Liver (tissue), 8 donors: ENCODE measurements at regions not wholly inside any gene's neighbourhood (a gene's known extent, or its start where the extent isn't known, plus 50 kb on each side); places are given as distances from the start of the nearest gene placed in this dataset.

Experiments
- DNase-seq: peaks from one replicate; pipeline ENCODE4 v3.0.0-alpha.2; 2017; ENCODE audit warnings: low spot score
- H3K27ac ChIP-seq, 2 donors: one replicate each; pipeline ENCODE4 v1.7.0; 2013; ENCODE audit warnings: inconsistent platforms in 2 of 2, low read length in 2 of 2, control low read depth in 1 of 2, low read depth in 1 of 2, mild to moderate bottlenecking in 1 of 2
- H3K27me3 ChIP-seq, 4 donors: one replicate each; pipeline versions ENCODE4 v1.6.1 to v1.7.0; 2013; ENCODE audit warnings: low read length in 3 of 4, inconsistent platforms in 1 of 4, mild to moderate bottlenecking in 1 of 4, moderate library complexity in 1 of 4; ENCODE audit not compliant: control insufficient read depth in 4 of 4, insufficient read depth in 4 of 4
- H3K36me3 ChIP-seq, 4 donors: one replicate each; pipeline versions ENCODE4 v1.6.1 to v1.7.0; 2013; ENCODE audit warnings: low read length in 3 of 4, mild to moderate bottlenecking in 3 of 4, low read depth in 1 of 4, moderate library complexity in 1 of 4; ENCODE audit not compliant: control insufficient read depth in 4 of 4, insufficient read depth in 3 of 4
- H3K4me1 ChIP-seq, 4 donors: one replicate each; pipeline versions ENCODE4 v1.6.1 to v1.7.0; 2013; ENCODE audit warnings: low read length in 3 of 4, mild to moderate bottlenecking in 3 of 4, moderate library complexity in 1 of 4; ENCODE audit not compliant: control insufficient read depth in 4 of 4, insufficient read depth in 4 of 4
- H3K4me3 ChIP-seq, 3 donors: one replicate each; pipeline versions ENCODE4 v1.6.1 to v1.7.0; 2013; ENCODE audit warnings: low read length in 3 of 3, control low read depth in 1 of 3, low read depth in 1 of 3, mild to moderate bottlenecking in 1 of 3
- H3K9ac ChIP-seq, 2 donors: one replicate each; pipeline ENCODE4 v1.7.0; 2013; ENCODE audit warnings: low read length in 2 of 2, mild to moderate bottlenecking in 2 of 2, moderate library complexity in 2 of 2, control low read depth in 1 of 2, low read depth in 1 of 2
- H3K9me3 ChIP-seq, 4 donors: one replicate each; pipeline versions ENCODE4 v1.6.1 to v1.7.0; 2013; ENCODE audit warnings: low read length in 3 of 4; ENCODE audit not compliant: control insufficient read depth in 4 of 4
- ATF3 ChIP-seq: IDR thresholded peaks from 2 replicates; pipeline ENCODE4 v1.6.1; 2016; ENCODE audit warnings: antibody characterized with exemption
- CTCF ChIP-seq: fragments of 150-350 bp; IDR thresholded peaks from 2 replicates; pipeline ENCODE4 v1.5.1; 2017; ENCODE audit warnings: improper control_type of control experiment, low read depth, low read length; ENCODE audit not compliant: missing input control
- EGR1 ChIP-seq, 2 donors: IDR thresholded peaks; 2 replicates each; pipeline ENCODE4 v1.6.1; 2016 to 2018; ENCODE audit warnings: antibody characterized with exemption in 2 of 2, low read depth in 2 of 2
- FOXA1 ChIP-seq: IDR thresholded peaks from 2 replicates; pipeline ENCODE4 v1.6.1; 2016; ENCODE audit warnings: antibody characterized with exemption
- FOXA2 ChIP-seq: IDR thresholded peaks from 2 replicates; pipeline ENCODE4 v1.6.1; 2016; ENCODE audit warnings: antibody characterized with exemption
- GABPA ChIP-seq, 2 donors: IDR thresholded peaks in 1 of 2; conservative IDR thresholded peaks in 1 of 2; 2 replicates each; pipeline ENCODE4 v1.6.1; 2016; ENCODE audit warnings: antibody characterized with exemption in 2 of 2, mild to moderate bottlenecking in 1 of 2, moderate library complexity in 1 of 2
- HNF4A ChIP-seq, 2 donors: conservative IDR thresholded peaks; 2 replicates each; pipeline ENCODE4 v1.6.1; 2016; ENCODE audit warnings: antibody characterized with exemption in 2 of 2, mild to moderate bottlenecking in 2 of 2
- HNF4G ChIP-seq: IDR thresholded peaks from 2 replicates; pipeline ENCODE4 v1.6.1; 2016; ENCODE audit warnings: antibody characterized with exemption
- JUND ChIP-seq, 2 donors: IDR thresholded peaks; 2 replicates each; pipeline ENCODE4 v1.6.1; 2016; ENCODE audit warnings: antibody characterized with exemption in 2 of 2
- MAX ChIP-seq: IDR thresholded peaks from 2 replicates; pipeline ENCODE4 v1.6.1; 2016; ENCODE audit warnings: antibody characterized with exemption
- NR2F2 ChIP-seq: IDR thresholded peaks from 2 replicates; pipeline ENCODE4 v1.6.1; 2016; ENCODE audit warnings: antibody characterized with exemption
- RAD21 ChIP-seq, 2 donors: IDR thresholded peaks; 2 replicates each; pipeline ENCODE4 v1.6.1; 2016; ENCODE audit warnings: antibody characterized with exemption in 2 of 2, mild to moderate bottlenecking in 2 of 2
- REST ChIP-seq: IDR thresholded peaks from 2 replicates; pipeline ENCODE4 v1.6.1; 2016; ENCODE audit warnings: antibody characterized with exemption, mild to moderate bottlenecking
- RXRA ChIP-seq, 2 donors: IDR thresholded peaks; 2 replicates each; pipeline ENCODE4 v1.6.1; 2017 to 2018; ENCODE audit warnings: antibody characterized with exemption in 2 of 2, mild to moderate bottlenecking in 1 of 2
- SP1 ChIP-seq: IDR thresholded peaks from 2 replicates; pipeline ENCODE4 v1.6.1; 2018; ENCODE audit warnings: antibody characterized with exemption, mild to moderate bottlenecking
- TAF1 ChIP-seq: conservative IDR thresholded peaks from 2 replicates; pipeline ENCODE4 v1.6.1; 2016; ENCODE audit warnings: antibody characterized with exemption, mild to moderate bottlenecking
- YY1 ChIP-seq: IDR thresholded peaks from 2 replicates; pipeline ENCODE4 v1.6.1; 2016; ENCODE audit warnings: antibody characterized with exemption, mild to moderate bottlenecking
- ZBTB33 ChIP-seq: IDR thresholded peaks from 2 replicates; pipeline ENCODE4 v1.6.1; 2016; ENCODE audit warnings: antibody characterized with exemption
- WGBS: extraction: QIAGEN DNeasy Blood & Tissue Kit; methylation state at CpG from one replicate; pipeline ENCODE4 v1.1.7; 2013; 5-methylcytosine and 5-hydroxymethylcytosine counted together
- donor health status: healthy.
- donor health status: healthy.
- donor health status: healthy.
- donor health status: healthy.
- donor health status: healthy.

GRCh38 chr1:173341971-173342370, 134.8 kb upstream of the TNFSF4 start:
- no peaks in the 10 kb centered on the region for H3K36me3 ChIP-seq

GRCh38 chr1:173342736-173343135, 134.4 kb upstream of the PRDX6 start:
- no peak overlapping the region for H3K27ac ChIP-seq
- WGBS, result 83% methylated on average over 2 of the region's 2 CpGs
- H3K4me1 ChIP-seq, result peaks cover 0 to 2% (median 0%) of the 10 kb centered on the region in 4 donors
- H3K4me3 ChIP-seq, result no peak overlapping the region
- H3K27me3 ChIP-seq, result no peaks in the 10 kb centered on the region
- no peaks in the 10 kb centered on the region for H3K9me3 ChIP-seq
- H3K36me3 ChIP-seq, result no peaks in the 10 kb centered on the region
- TF ChIP-seq RAD21 (IDR thresholded peaks at IDR 0.05) (no peak), FOXA2 (no peak), MAX (no peak), JUND (IDR thresholded peaks at IDR 0.05) (no peak), EGR1 (IDR thresholded peaks at IDR 0.05; ENCODE audit: low read depth in 2 of 2) (no peak), FOXA1 (no peak), CTCF (no peak), ZBTB33 (no peak), HNF4A (conservative IDR thresholded peaks at IDR 0.05) (no peak), YY1 (no peak), SP1 (no peak), GABPA (IDR thresholded peaks at IDR 0.05 in 1 of 2, conservative IDR thresholded peaks at IDR 0.05 in 1 of 2) (no peak), NR2F2 (no peak), ATF3 (no peak), REST (no peak), TAF1 (no peak), HNF4G (no peak), RXRA (IDR thresholded peaks at IDR 0.05) (no peak)
- DNase-seq, result no peak
- no peak overlapping the region for H3K9ac ChIP-seq

More at GRCh38 chr1:173341971-173342370, 134.8 kb upstream of the TNFSF4 start:
- H3K9me3 ChIP-seq, result no peaks in the 10 kb centered on the region
- 98% methylated on average over 1 of the region's 1 CpG for WGBS
- H3K4me1 ChIP-seq, result peaks cover 0 to 2% (median 0%) of the 10 kb centered on the region in 4 donors
- TF ChIP-seq MAX (no peak), ATF3 (no peak), HNF4A (conservative IDR thresholded peaks at IDR 0.05) (no peak), SP1 (no peak), NR2F2 (no peak)
- H3K27me3 ChIP-seq, result no peaks in the 10 kb centered on the region
- no peak overlapping the region for H3K9ac ChIP-seq
- H3K4me3 ChIP-seq, result no peak overlapping the region
- no peak overlapping the region for H3K27ac ChIP-seq
- no peak for DNase-seq
